CD4-positive, alpha-beta T cell treated with Interleukin-17A for 4 hours (primary cell): ENCODE measurements at regions not wholly inside any gene's neighbourhood (a gene's known extent, or its start where the extent isn't known, plus 50 kb on each side); places are given as distances from the start of the nearest gene placed in this dataset.
"Not testable (repeated sequence)": the region's sequence is repeated elsewhere in the genome, so short reads cannot be mapped to it uniquely, and the experiment has no call there.

Source experiments
- DNase-seq: peaks from one replicate; pipeline ENCODE4 v3.0.0-alpha.2; 2020; ENCODE audit warnings: mixed read lengths

- DNase-seq: not testable (repeated sequence)
Measured at GRCh38 chr15:20261321-20262280, 280.0 kb downstream of the GOLGA6L6 start.

GRCh38 chr15:20260650-20261049 lies 280.9 kb downstream of the GOLGA6L6 start:
- not testable (repeated sequence) for DNase-seq

GRCh38 chr15:20259559-20260190 lies 281.9 kb downstream of the GOLGA6L6 start:
- not testable (repeated sequence) for DNase-seq

- not testable (repeated sequence) for DNase-seq
Measured at GRCh38 chr15:20256394-20256793, 285.2 kb downstream of the GOLGA6L6 start.

- DNase-seq: not testable (repeated sequence)
Measured at GRCh38 chr15:20255641-20256040, 286.0 kb downstream of the GOLGA6L6 start.

GRCh38 chr15:20253047-20253615 lies 288.5 kb downstream of the GOLGA6L6 start:
- not testable (repeated sequence) for DNase-seq

- not testable (repeated sequence) for DNase-seq
Measured at GRCh38 chr15:20252040-20252439, 289.6 kb downstream of the GOLGA6L6 start.

- not testable (repeated sequence) for DNase-seq
Measured at GRCh38 chr15:20251214-20252005, 290.2 kb downstream of the GOLGA6L6 start.

GRCh38 chr15:20250206-20250605 lies 291.4 kb downstream of the GOLGA6L6 start:
- not testable (repeated sequence) for DNase-seq

GRCh38 chr15:20249677-20249970 lies 292.0 kb downstream of the GOLGA6L6 start:
- DNase-seq: not testable (repeated sequence)

GRCh38 chr15:20248434-20248833 lies 293.2 kb downstream of the GOLGA6L6 start:
- not testable (repeated sequence) for DNase-seq

GRCh38 chr15:20247137-20247536 lies 294.5 kb downstream of the GOLGA6L6 start:
- not testable (repeated sequence) for DNase-seq

GRCh38 chr15:20246624-20247023 lies 295.0 kb downstream of the GOLGA6L6 start:
- not testable (repeated sequence) for DNase-seq

- DNase-seq: not testable (repeated sequence)
Measured at GRCh38 chr15:20245856-20246255, 295.7 kb downstream of the GOLGA6L6 start.

GRCh38 chr15:20244792-20245191 lies 296.8 kb downstream of the GOLGA6L6 start:
- not testable (repeated sequence) for DNase-seq

GRCh38 chr15:20243486-20244240 lies 297.9 kb downstream of the GOLGA6L6 start:
- DNase-seq: not testable (repeated sequence)

- DNase-seq: not testable (repeated sequence)
Measured at GRCh38 chr15:20240366-20240917, 301.2 kb downstream of the GOLGA6L6 start.

- not testable (repeated sequence) for DNase-seq
Measured at GRCh38 chr15:20239186-20239585, 302.4 kb downstream of the GOLGA6L6 start.

- not testable (repeated sequence) for DNase-seq
Measured at GRCh38 chr15:20237256-20238020, 304.2 kb downstream of the GOLGA6L6 start.

- not testable (repeated sequence) for DNase-seq
Measured at GRCh38 chr15:20235728-20236127, 305.9 kb downstream of the GOLGA6L6 start.
